ENCODE measurements at regions not wholly inside any gene's neighbourhood (a gene's known extent, or its start where the extent isn't known, plus 50 kb on each side); places are given as distances from the start of the nearest gene placed in this dataset.
"Not testable (repeated sequence)": the region's sequence is repeated elsewhere in the genome, so short reads cannot be mapped to it uniquely, and the experiment has no call there.

DNA sequence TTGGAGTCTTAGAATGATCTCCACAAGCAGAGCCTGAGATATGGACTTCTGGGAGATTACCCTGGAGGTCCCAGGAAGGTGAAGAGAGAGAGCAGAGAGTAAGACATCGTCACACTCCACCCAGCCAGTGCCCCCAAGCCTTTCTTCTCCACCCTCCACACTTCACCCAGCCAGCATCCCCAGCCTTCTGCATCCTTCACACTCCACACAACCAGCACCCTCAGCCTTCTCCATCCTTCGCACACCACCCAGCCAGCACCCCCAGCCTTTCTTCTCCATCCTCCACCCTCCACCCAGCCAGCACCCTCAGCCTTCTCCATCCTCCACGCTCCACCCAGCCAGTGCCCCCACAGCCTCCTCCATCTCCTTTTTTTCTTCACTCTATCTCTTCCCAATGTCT, 603.9 kb upstream of the B3GAT1 start:
- no peak for DNase-seq (ENCODE audit: low read depth)

DNA sequence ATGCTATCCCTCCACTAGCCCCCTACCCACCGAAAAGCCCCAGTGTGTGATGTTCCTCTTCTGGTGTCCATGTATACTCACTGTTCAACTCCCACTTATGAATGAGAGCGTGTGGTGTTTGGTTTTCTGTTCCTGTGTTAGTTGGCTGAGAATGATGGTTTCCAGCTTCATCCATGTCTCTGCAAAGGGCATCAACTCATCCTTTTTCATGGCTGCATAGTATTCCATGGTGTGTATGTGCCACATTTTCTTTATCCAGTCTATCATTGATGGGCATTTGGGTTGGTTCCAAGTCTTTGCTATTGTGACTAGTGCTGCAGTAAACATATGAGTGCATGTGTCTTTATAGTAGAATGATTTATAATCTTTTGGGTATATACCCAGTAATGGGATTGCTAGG, 599.3 kb upstream of the B3GAT1 start:
- not testable (repeated sequence) for DNase-seq (ENCODE audit: low read depth)

GRCh38 chr11:135009125-135009524, 597.1 kb upstream of the B3GAT1 start:
- no peak for DNase-seq (ENCODE audit: low read depth)

- no peak for DNase-seq (ENCODE audit: low read depth)
Observed at GRCh38 chr11:135008412-135008811, 596.4 kb upstream of the B3GAT1 start.

DNA sequence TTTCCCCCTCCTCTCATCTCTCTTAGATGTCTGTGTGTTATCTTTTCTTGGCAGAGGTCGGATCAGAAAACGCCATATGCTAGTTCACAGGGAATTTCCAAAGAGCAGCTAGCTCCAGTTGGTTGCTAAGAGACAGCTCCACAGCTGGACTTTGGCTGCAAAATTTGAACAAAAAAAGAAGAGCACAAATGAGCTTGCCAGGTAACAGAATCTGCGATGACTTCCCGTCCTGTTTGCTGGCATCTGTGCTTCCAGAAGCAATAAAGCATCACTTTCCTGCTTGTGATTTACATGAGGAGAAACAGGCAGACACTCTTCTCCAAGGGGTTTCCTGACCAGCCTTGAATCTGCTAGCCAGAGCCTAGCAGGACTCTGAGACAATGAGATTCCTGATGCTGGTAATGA, 596.0 kb upstream of the B3GAT1 start:
- no peak for DNase-seq (ENCODE audit: low read depth)

DNA sequence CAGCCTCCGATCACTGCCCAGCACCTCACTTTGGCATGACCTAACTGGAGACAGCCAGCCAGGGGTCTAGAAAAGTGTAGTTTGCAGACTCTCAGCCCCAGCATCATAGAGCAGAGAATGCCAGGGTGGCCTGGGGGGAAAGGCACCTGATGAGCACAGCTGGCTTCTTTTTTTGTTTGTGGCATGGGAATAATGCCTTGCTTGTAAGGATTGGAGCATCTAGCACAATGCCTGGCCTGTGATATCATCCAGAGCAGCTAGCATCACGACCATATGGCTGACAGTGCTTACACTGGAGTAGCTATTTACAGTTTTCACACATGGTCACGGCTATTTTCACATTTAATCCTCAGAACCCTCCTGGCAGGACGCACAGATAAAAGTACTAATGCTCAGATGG, 594.8 kb upstream of the B3GAT1 start:
- DNase-seq (ENCODE audit: low read depth), result no peak

GRCh38 chr11:135004495-135004894, 592.5 kb upstream of the B3GAT1 start:
- no peak for DNase-seq (ENCODE audit: low read depth)

DNA sequence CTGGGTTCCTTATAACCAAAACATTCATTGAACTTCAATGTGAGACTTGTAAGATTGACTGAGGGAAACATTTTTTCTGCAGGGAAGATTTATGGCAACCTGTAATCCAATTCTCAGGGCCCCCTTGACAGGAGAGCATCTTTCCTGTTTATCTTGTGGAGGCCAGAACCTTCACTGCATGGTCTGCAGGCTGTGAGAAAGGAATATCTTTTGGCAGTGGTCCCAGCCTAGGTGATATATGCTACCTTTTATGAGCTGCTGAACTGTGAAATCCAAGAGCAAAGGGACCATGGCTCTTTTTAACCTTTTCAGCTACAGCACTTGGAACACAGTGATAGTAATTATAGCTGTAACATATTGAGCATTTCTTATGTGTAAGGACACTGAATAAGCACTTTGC, 590.2 kb upstream of the B3GAT1 start:
- DNase-seq (ENCODE audit: low read depth), result no peak

DNA sequence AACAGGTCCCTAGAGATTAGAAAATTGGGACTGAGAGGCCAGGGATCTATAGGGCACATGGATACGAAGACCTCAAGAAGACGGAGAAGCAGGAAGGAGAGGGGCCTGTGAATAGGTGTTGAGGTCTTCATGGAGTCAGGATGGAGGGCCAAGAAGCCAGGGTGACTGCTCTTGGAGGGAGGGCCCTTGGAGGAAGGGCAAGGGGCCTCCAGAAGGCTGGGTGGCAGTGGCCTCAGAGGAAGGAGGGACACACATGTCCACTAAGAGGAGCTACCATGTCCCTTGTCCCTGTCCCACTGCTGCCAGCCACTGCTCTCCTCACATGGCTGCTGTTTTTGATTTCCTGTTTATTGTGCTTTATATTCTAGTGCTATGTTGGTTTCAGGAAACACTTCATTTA, 589.5 kb upstream of the B3GAT1 start:
- DNase-seq (ENCODE audit: low read depth), result no peak

DNA sequence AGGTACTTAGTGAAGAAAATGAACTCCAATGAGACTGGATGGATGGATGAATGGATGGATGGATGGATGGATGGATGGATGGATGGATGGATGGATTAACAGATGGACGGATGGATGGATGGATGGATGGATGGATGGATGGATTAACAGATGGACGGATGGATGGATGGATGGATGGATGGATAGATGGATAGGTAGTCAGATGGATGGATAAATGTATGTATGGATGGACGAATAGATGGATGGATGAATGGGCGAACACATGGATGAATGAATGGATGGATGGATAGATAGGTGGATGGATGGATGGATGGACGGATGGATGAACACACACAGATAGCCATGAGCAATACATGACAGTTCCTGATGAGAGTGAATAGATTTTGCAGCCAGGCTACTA, 589.0 kb upstream of the B3GAT1 start:
- not testable (repeated sequence) for DNase-seq (ENCODE audit: low read depth)

DNA sequence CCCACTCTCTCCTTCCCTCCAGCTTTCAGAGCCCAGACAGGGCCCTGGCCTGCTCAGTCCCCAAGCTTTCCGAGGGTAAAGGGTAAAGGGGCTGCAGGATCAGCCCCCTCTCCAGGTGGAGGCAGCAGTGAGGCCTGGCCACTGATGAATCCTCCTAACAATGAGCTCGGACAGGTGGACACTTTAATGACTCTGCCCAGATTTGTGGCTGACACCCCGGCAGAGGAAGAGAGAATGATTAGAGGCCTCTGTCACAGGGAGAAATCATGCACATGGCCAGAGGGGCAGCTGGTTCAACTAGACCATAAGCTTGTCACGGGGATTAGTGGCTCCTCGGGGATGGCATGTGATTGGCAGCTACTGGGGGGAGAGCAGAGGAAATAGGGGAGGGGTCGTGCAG, 587.5 kb upstream of the B3GAT1 start:
- DNase-seq (ENCODE audit: low read depth), result no peak

DNA sequence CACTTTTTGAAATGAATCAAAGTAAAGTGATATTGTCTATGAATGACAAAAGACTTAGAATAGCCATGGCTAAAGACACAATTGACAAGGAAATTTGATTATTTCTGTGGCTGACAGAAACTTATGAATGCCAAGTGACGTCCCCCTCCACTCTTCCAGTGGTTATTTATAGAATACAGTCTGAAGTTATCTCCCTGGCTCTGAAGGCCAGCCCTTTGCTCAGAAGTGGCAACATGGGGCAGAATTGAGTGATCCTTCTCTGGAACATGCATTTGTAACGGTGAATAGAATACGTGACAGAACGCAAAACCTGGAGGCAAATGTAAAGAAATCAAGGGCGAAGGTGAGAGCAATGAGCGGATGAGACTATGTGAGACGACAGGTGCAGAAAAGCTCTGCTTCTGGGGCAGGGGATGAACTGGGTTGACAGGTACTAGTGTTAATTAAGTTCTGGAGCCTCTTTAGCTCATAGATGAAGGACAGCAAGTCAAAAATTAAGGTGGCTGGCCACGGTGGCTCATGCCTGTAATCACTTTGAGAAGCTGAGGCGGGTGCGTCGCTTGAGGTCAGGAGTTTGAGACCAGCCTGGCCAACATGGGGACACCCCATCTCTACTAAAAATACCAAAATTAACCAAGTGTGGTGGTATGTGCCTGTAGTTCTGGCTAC, 585.7 kb upstream of the B3GAT1 start:
- no peak for DNase-seq (ENCODE audit: low read depth)

DNA sequence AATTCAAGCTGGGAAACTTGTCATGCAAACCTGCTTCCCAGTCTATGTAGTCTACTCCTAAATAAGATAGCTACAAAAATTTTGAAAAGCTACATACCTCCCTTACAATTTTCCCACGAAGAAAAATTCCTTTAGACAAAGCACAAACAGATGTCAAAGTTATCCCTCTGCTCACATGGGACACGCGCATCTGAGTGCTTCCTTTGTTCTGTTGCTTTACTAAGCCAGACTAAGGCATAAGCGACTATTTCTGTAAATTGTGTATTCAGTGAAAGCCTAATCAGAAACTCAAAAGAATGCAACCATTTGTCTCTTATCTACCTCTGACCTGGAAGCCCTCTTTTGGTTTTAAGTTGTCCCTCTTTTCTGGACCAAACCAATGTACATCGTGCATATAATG, 583.7 kb upstream of the B3GAT1 start:
- no peak for DNase-seq (ENCODE audit: low read depth)

DNA sequence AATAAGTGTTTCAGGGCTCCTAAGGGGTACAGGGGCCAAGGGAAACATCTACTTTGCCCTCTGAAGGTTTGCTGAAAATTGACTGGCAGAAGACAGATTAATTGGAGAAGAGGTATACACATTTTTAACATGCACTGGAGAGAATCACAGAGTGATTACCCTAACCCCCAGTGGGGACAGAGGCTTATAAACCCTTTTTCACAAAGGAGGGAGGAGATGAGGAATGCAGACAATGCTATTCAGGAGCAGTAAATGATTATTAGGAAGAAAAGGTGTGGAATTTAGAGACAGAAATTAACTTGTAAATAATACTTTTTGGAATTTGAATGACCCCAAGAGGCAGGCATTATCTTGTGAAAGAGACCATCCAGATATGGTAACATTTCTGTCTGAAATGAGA, 582.4 kb upstream of the B3GAT1 start:
- no peak for DNase-seq (ENCODE audit: low read depth)

- DNase-seq (ENCODE audit: low read depth), result no peak
Observed at GRCh38 chr11:134993691-134994243, 581.7 kb upstream of the B3GAT1 start.

GRCh38 chr11:134992981-134993380, 580.9 kb upstream of the B3GAT1 start:
- no peak for DNase-seq (ENCODE audit: low read depth)

DNA sequence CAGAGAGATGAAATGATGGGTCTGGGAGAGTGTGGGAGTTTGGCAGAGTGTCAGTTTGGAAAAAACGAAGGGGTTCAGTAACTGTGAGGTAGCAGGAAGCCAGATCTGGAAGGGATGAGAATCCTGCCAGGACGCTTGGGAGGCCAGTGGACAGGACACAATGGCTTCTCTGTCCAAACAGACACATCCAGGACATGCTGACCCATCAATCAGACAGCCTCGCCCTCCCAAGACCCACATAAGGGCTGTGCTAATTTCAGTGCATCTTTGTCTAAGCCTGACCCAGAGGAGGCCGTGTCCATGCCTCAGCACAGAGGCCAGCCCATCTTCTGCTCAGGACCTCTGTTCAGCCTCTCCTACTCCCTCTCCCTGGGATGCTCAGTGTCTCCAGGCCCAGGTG, 576.5 kb upstream of the B3GAT1 start:
- DNase-seq (ENCODE audit: low read depth), result no peak

DNA sequence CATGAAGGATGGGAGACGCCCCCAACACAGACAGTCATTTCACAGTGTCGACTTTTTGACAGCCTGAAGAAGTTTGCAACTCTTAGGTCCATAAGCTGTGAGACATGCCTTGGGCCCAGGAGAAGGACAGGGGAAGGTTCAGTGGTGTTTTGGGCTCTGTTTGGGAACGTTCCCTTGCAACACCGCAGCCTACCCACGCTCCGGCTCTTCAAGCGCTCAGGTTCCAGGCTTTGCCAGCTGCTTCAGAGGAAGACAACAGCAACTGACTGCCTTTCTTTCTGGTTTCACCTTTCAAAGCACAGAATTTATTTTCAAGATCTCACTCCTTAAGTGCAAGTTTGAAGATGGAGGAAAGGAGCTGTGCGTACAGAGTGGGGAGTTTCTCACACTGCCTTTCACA, 575.8 kb upstream of the B3GAT1 start:
- DNase-seq (ENCODE audit: low read depth), result no peak

GRCh38 chr11:134987223-134987768, 575.3 kb upstream of the B3GAT1 start:
- no peak for DNase-seq (ENCODE audit: low read depth)

- no peak for DNase-seq (ENCODE audit: low read depth)
Observed at GRCh38 chr11:134984421-134984820, 572.4 kb upstream of the B3GAT1 start.

DNA sequence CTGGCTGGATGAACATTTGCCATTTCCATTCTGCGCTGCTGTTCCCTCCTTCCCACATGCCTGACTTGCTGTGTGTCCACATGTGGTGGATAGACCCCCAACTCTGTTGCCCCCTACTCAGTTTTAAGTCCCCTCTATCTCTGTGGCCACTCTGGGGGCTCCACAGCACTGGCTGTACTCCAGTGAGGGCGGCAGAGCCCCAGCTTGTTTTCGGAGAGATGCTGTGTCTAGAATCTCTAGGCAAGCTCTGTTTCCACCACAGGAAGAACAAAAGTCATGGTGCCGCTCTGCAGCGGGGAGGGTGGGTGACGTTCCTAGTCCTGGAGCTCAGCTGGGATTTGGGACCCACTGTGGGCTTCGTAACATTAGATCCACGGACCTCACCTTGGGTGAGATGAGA, 570.4 kb upstream of the B3GAT1 start:
- not testable (repeated sequence) for DNase-seq (ENCODE audit: low read depth)

DNA sequence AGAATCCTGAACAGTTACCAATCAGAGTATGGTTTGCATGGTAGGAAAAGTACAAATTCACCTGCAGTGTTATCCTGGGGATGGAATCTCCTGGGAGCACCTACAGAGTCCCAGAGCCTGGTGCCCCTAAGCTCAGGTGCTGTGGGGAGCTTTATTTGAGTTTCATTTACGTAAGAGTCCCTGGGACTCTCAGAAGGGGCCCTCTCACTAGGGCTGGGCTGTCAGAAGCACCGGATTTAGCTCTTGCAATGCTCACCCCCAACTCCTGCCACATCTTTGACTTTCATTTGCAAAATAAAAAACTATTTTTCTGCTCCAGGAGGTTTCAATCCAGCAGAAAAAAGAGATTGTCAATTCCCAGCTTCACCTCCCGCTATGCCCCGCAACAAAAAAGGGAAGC, 569.8 kb upstream of the B3GAT1 start:
- DNase-seq (ENCODE audit: low read depth), result no peak

GRCh38 chr11:134980819-134981710, 569.0 kb upstream of the B3GAT1 start:
- DNase-seq (ENCODE audit: low read depth), result no peak

Data from M059J (cell line).